HT-29 (cell line): ENCODE measurements at regions not wholly inside any gene's neighbourhood (a gene's known extent, or its start where the extent isn't known, plus 50 kb on each side); places are given as distances from the start of the nearest gene placed in this dataset. TPM values are rescaled to one million over a fixed set of nuclear protein-coding genes. Genes with fewer than 3 reads are reported as not detected.

ENCODE experiments used
- DNase-seq: peaks from one replicate; pipeline ENCODE4 v3.0.0-alpha.2; 2015; ENCODE audit warnings: low spot score
- small RNA-seq: library from RNA; depleted of rRNA; stranded (forward); fragments of <200 nt; gene quantifications from one replicate; pipeline ENCODE3, GENCODE V24; 2014

DNA sequence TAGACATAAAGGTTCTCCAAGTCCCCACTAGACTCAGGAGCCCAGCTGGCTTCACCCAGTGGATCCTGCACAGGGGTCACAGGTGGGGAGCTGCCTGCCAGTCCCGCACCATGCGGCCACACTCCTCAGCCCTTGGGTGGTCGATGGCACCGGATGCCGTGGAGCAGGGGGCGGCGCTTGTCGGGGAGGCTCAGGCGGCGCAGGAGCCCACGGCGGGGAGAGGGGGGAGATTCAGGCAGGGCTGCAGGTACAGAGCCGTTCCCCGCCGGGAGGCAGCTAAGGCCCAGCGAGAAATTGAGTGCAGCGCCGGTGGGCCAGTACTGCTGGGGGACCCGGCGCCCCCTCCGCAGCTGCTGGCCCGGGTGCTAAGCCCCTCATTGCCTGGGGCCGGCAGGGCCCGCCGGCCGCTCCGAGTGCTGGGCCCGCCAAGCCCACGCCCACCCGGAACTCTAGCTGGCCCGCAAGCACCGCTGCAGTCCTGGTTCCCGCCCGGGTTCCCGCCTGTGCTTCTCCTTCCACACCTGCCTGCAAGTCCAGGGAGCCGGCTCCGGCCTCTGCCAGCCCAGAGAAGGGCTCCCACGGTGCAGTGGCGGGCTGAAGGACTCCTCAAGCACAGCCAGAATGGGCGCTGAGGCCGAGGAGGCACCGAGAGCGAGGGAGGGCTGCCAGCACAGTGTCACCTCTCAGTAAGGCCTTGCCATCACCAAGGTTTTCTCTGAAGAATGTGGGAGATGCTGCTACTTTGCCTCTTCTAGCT is 58.4 kb upstream of the PPP1R12A start:
- DNase-seq, result no peak

DNA sequence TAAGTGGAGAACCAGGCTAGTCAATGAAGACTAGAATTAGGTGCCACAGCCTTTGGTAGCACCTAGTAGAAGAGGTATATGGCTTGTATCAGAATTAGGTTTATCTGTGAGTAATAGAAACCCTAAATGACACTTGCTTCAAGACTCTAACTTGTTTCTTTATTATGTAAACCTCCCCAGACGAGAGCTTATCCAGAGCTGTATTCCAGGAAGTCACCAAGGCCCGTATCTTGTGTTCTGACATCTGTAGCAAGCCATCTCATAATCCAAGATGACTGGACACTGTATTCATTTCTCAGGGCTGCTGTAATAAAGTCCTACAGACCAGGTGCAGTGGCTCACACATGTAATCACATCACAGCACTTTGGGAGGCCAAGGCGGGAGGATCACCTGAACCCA is 56.7 kb upstream of the PPP1R12A start:
- no peak for DNase-seq

DNA sequence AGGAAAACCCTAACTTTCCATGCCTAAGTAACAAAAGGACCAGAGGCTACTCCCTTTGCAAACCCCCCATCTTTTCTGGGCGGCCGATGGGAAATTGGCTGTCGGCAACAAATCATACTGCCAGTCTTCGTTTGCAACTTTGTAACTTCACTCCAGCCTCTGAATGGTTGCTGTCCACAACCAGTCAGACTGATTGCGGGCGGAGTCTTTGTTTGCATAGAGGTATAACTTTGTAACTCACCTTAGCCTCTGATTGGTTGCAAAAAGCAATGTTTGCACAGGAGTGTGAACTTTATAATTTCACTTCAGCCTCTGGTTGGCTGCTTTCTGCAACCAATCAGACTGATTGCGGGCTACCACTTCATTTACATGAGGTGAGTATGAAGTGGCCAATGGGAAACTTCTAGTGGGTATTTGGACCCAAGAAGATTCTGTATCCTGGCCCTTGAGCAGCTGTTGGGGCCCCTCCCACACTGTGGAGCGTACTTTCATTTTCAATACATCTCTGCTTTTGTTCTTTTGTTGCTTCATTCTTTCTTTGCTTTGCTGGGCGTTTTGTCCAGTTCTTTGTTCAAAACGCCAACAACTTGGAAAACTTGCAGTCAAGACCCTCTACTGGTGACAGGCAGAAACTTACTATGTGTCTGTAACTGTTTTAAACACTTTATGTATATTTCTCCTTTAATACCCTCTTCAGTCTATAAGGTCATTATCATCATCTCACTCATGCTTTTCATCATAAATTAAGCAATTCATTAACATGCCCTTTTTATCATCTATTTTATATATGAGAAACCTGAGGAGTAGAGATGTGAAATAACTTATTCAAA is 55.8 kb upstream of the PPP1R12A start:
- DNase-seq, result peak; percentile 20

DNA sequence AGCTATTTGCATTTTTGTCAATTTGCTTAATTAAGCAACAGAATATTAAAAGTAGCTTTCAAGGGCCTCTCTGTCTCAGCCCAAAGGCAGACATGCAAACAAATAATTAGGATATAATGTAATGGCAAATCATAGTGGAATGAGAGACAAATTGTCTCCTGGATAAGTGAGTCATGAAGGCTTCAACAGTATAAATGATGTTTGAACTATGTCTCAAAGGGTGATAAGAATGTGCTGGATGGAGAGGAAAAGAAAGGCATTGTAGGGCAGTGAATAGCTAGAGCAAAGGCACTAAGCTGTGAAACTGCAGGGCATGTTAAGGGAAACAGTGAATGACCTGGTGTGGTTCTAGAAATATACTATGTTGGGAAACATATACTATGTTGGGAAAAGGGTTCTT is 53.5 kb upstream of the PPP1R12A start:
- no peak for DNase-seq

DNA sequence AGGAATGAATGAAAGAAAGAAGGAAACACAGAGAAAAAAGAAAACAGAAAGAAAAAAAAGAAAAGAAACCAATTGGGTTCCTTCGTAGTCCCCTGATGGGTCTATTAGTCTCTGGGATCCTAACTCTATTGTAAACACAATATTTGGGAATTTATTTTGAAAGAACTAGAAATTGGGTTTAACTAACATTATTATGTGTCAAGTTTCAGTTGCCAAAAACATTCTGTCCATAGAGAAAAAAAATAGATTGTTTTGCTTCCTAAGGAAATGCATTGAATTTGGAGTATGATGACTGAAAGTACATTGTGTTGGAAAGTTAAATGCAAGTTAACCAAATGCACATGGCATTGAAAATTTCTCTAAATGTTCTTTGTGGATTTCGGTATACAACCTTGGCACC is 52.8 kb upstream of the PPP1R12A start:
- no peak for DNase-seq

Small RNA genes in the stretch of these regions (small RNA-seq; reads per million reads assigned to genes)
- not detected for gene SNRPGP20
